GM19397 (cell line): ENCODE measurements at regions not wholly inside any gene's neighbourhood (a gene's known extent, or its start where the extent isn't known, plus 50 kb on each side); places are given as distances from the start of the nearest gene placed in this dataset.
"Not testable (repeated sequence)": the region's sequence is repeated elsewhere in the genome, so short reads cannot be mapped to it uniquely, and the experiment has no call there.

Experiments used
- ATAC-seq: cut with Tn5 transposase; IDR thresholded peaks from one replicate; pipeline ENCODE4 v1.9.1; 2021; ENCODE audit warnings: mild to moderate bottlenecking, moderate library complexity; ENCODE audit not compliant: unreplicated experiment

- no peak for ATAC-seq
Measured at GRCh38 chr2:53610260-53610659, 157.3 kb upstream of the CHAC2 start.

- no peak for ATAC-seq
Measured at GRCh38 chr2:53609551-53609950, 158.1 kb upstream of the CHAC2 start.

DNA sequence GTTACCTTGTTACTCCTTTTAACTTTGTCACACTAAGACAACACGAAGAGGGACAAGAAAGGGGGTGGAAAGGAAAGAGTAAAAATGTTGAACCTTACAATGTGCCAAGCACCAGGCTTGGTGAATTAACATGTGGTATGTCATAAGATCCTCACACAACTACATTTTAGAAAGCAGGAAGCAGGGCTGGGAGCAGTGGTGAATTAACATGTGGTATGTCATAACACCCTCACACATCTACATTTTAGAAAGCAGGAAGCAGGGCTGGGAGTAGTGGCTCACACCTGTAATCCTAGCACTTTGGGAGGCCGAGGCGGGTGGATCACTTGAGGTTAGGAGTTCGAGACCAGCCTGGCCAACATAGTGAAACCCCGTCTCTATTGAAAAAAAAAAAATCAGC, 159.3 kb upstream of the CHAC2 start:
- no peak for ATAC-seq

DNA sequence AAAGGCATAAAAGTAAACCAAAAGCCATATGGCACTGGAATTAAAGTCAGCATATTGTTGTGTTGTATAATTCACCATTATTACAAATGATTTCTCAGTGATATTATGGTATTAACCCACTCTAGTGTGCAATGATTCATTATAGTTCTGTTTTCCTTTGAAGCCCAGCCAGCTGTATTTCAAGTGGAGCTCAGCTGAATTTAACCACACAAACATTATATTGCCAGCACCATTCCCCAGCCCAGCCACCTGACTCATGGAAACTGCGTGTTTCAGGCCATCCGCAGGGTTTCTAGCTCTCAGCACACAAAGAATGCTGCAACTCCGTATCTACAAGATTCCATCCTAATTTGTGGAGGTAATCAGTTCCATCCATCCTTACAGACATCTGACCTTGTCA, 166.8 kb upstream of the CHAC2 start:
- no peak for ATAC-seq

DNA sequence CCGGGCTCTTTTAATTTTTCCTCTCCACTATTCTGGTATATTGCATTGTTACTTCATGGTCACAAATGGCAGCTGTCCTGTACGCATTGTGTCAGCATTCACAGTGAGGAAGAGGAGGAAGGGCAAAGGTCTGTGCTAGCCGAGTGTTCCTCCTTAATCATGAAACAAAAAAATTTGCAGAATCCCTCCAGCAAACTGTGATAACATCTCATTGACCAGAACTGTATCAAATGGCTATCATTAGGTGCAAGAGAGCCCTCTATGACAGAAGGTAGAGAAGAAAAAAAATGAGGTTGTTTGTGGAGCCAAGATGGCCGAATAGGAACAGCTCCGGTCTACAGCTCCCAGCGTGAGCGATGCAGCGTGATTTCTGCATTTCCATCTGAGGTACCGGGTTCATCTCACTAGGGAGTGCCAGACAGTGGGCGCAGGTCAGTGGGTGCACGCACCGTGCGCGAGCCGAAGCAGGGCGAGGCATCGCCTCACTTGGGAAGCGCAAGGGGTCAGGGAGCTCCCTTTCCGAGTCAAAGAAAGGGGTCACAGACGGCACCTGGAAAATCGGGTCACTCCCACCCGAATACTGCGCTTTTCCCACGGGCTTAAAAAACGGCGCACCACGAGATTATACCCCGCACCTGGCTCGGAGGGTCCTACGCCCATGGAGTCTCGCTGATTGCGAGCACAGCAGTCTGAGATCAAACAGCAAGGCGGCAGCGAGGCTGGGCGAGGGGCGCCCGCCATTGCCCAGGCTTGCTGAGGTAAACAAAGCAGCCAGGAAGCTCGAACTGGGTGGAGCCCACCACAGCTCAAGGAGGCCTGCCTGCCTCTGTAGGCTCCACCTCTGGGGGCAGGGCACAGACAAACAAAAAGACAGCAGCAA, 180.6 kb upstream of the CHAC2 start:
- not testable (repeated sequence) for ATAC-seq

GRCh38 chr2:53584986-53585385, 182.6 kb upstream of the CHAC2 start:
- ATAC-seq = no peak

GRCh38 chr2:53583583-53583982, 184.0 kb upstream of the CHAC2 start:
- no peak for ATAC-seq

DNA sequence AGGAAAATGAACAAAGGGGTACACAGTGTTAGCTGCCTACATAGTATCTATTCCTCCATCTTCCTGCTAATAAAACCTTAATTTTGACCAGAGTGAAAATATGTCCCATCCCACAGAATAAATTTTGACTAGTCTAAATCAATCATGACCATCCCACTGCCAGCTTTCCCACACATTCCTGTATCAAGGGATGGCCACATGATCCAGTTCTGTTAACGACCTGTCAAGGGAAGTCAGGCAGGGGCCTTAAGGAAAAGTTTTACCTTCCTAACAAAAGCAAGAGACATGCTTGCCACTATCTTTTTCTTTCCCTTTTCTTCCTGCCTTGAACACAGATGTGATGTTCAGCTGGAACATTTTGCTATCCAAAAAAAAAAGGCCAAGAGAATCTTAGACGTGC, 185.0 kb upstream of the CHAC2 start:
- no peak for ATAC-seq

GRCh38 chr2:53576166-53576565, 191.4 kb upstream of the CHAC2 start:
- no peak for ATAC-seq

DNA sequence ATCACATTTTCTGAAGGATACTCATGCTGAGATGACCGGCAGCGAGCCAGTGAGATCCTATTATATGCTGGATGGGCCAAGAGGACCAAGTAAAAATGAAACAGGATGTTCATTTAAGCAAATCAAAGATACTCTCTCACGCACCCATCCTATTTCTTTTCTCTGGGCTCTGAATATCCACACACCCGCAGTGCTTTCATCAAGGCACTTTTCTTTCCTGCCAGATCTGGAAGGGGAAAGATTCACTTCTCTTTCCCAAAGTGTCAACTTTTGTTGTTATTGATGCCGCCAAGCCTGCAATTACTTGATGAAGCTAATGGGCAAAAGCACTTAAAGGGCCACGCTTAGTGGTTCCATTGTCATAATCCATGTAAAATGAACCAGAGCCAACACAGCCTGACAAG, 191.9 kb upstream of the CHAC2 start:
- ATAC-seq = no peak

DNA sequence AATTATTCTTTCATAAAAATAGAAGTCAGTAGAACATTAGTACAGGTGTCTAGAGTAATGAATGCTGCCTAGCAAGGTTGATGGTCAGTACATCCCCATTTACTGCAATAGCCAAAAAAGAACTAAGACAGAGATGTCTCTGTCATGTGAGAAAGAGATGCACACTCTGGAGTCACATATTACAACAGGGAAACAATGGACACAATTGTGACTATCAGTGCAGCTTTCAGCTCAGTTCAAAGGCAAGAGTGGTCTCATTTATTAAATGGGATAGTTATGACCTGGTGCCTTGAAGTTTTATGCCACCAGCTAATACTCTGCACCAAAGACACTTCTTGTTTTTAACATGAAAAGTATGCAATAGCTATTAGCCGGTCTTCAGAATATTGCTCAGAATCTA, 194.9 kb upstream of the CHAC2 start:
- no peak for ATAC-seq

DNA sequence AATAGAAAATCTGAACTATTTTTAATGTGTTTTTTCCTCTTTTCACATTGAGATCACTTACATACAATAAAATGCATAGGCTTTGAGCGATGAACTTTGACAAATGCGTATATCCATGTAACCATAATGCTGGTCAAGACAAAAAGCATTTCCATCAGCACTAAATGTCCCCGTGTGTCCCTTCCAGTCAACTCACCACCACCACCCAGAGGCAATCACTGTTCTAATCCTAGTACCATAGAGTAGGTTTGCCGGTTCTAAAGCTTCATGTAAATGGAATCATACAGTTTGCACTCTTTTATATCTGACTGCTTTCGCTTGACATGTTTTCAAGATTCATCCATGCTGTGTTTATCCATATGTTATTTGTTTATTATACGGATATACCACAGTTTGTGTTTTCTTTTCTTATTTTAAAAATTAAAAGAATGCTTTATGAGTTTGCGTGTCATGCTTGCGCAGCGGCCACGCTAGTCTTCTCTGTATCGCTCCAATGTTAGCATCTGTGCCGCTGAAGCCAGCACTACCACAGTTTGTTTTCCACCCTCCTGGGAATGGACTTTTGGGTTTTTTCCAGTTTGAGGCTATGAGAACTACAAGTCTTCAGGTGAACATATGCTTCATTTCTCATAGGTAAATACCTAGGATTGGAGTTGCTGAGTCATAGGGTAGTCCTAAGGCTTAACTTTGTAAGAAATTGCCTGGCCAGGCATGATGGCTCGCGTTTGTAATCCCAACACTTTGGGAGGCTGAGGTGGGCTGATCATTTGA, 197.5 kb upstream of the CHAC2 start:
- no peak for ATAC-seq

DNA sequence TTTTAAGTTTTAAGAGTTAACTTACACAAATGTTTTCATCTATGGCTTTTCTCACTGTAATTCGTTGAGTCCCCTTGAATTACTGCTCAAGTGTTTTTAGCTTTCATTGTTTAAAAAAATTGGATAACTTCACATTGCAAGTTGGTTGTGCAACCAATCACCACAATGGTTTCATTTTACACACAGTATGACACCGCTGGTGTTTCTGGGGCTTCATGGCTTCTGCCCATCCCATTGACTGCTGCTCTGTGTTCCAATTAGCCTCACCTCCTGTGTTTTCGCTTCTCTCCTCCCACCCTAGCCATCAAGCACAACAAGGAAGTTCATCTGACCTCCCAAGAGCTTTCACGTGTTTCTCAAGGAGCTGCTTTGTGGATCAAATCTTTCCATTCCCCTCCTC, 199.1 kb upstream of the CHAC2 start:
- no peak for ATAC-seq

DNA sequence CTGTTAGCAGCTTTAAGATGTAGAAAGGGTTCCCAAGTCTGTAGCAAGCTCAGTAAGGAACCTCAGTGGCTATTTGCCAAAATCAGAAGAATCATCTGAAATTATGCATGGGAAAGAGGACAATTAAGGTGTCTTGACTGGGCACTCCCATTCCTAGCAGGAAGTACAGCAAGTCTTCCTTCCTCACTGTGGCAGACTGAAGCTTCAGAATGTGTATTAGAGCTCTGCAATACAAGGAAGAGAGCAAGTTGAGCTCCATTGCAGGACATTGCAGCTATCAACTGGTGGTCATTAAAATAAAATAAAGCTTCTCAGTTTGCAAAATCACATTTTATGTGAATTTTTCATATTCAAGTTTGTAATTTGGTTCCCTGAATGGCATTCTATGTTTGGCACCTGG, 200.5 kb upstream of the CHAC2 start:
- ATAC-seq = no peak

GRCh38 chr2:53562407-53562806, 205.2 kb upstream of the CHAC2 start:
- ATAC-seq = no peak

DNA sequence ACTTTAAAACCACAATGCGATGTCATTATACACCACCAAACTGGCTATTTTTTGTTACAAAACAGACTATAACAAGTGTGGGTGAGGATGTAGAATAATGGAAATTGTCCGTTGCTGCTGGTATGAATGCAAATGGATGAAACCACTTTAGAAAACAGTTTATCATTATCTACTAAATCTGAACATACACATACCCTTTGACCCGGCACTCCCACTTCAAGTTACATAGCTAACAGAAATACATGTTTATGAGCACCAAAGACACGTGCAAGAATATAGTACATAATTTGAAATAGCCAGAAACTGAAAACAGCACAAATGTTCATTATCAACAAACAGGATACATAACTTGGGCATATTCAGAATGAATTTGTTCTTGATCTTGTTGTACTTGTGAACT, 206.4 kb upstream of the CHAC2 start:
- no peak for ATAC-seq

- no peak for ATAC-seq
Measured at GRCh38 chr2:53559302-53559966, 208.2 kb upstream of the CHAC2 start.

DNA sequence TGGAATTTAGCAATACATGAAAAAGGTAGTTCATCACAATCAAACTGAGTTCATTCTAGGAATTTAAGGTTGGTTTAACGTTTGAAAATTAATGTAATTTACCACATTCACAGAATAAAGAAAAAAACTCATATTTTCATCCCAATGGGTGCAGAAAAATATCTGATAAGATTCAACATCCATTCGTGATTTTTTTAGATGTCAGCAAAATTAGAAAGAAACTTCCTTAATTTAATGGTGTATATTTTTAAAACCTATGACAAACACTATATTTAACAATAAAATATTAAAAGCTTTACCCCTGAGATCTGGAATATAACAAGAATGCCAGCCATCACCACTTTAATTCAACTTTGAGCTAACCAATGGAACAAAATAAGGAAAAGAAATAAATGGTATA, 208.7 kb upstream of the CHAC2 start:
- no peak for ATAC-seq

DNA sequence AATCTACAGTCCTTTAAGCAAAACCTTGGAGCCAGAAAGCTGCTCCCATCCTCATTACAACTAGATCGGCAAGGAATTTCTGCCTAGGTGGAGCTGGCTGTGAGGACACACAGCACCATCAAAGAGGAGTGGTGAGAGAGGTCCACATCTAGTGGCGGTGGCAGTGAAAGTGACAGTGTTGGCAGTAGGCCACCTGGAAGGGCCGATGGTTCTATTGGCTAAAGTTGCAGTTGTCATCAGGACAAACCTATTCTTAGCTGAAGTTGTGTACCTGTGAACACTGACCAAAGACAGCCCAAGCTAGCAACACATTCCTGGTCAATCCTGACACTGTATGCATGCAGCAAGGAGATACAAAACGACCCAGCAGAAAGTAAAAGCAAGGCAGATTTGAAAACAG, 218.1 kb upstream of the CHAC2 start:
- ATAC-seq = no peak

DNA sequence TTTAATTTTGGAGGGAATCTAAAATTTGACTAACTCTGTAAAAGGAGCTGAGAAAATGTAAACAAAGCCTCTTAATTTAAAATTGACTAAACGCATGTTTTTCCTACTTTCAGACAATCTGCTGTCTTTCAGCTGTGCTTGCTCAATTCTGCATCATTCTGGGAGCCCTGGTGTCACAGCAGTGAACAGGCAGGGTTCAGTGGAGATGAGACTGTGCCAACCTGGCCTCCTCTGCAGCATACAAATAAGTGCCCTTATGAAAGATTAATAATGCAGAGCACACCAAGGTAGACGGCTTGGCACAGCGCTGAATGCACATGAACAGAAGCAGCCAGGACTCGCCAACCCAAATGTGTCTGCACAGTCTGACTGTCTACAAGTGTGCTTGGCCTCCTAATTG, 222.0 kb upstream of the CHAC2 start:
- ATAC-seq = no peak

- ATAC-seq = no peak
Measured at GRCh38 chr2:53544871-53545558, 222.6 kb upstream of the CHAC2 start.
